DMS153 treated with DMSO at 0.1 percent for 48 hours (cell line): ENCODE measurements at regions not wholly inside any gene's neighbourhood (a gene's known extent, or its start where the extent isn't known, plus 50 kb on each side); places are given as distances from the start of the nearest gene placed in this dataset.

ENCODE experiments used
- DNase-seq: peaks from one replicate; lab custom pipeline; 2025; ENCODE audit not compliant: unreplicated experiment; lab: John Stamatoyannopoulos, UW

DNA sequence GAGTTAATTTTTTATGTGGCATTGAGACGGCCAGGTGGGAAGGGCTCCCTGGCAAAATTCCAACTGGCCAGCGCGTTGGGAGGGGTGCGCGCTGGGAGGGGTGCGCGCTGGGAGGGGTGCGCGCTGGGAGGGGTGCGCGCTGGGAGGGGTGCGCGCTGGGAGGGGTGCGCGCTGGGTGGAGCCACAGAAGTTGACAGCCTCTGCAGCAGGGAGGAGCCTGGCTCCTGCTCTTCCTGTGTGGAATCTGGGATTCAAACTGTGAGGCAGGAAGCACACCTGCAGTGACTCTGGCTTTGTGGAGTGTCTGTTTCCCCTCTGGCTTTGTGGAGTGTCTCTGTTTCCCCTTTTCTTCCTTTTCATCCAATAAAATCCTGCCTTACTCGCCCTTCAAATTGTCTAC, 147.9 kb upstream of the CBLN2 start:
- peak; percentile 41 for DNase-seq

DNA sequence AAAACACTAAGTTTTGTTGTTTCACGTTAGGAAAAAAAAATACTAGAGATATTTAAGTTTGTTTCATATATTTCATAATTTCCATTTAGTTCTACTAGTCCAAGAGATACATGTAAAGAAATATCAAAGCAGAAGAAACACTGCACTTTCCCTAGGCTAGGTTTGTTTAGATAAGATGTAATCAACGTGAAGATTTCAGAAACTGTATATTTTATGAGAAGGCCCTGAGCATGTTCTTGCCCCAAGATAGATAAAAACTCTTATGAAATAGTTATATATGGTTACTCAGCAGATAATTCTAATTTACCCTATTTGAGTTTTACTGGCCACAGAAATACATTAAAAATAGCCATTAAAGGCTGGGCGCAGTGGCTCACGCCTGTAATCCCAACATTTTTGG, 143.6 kb upstream of the CBLN2 start:
- DNase-seq, result no peak

DNA sequence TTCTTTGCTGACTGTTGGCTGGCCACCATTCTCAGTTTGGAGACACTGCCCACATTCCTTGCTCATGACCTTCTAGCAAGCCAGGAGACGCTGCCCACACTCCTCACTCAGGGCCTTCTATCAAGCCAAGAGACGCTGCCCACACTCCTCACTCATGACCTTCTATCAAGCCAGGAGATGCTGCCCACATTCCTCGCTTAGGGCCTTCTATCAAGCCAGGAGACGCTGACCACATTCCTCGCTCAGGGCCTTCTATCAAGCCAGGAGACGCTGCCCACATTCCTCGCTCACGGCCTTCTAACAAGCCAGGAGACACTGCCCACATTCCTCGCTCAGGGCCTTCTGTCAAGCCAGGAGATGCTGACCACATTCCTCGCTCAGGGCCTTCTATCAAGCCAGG, 131.3 kb upstream of the CBLN2 start:
- no peak for DNase-seq

DNA sequence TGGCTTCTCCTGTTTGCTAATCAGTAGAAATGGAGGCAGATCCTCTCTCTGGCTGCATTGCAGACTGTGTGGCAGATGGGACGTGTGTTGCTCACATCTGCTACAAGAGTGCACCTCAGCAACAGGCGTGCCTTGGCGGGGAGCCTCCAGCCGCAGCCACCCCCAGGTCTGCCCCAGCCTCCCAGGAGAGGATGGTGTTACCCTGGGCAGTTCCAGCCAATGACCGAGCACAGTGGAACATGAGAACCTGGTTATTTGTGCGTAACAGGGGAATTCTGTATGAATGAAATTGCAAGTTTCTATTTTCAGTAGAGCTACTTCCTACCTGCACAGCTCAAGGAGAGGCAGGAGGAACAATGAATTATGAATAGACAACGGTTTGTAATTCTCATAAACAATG, 130.6 kb upstream of the CBLN2 start:
- DNase-seq, result no peak

DNA sequence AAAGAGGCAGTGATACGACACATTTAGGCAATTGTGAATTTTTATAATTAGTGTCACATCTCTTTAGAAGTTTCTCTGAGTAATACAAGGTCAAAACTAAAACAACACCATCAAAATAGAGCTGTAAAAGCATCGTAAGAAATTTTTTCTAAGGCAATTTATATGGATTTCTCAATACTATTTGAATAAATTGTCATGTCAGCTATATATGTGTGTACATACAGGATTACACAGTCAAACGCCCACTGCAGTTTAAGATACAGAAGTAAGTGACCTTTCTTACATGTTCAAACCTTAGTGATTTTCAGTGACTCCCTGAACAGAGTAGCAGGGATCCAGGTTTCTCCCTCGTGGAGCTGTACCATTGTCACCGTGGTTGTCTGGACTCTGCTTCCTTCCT, 129.1 kb upstream of the CBLN2 start:
- no peak for DNase-seq

DNA sequence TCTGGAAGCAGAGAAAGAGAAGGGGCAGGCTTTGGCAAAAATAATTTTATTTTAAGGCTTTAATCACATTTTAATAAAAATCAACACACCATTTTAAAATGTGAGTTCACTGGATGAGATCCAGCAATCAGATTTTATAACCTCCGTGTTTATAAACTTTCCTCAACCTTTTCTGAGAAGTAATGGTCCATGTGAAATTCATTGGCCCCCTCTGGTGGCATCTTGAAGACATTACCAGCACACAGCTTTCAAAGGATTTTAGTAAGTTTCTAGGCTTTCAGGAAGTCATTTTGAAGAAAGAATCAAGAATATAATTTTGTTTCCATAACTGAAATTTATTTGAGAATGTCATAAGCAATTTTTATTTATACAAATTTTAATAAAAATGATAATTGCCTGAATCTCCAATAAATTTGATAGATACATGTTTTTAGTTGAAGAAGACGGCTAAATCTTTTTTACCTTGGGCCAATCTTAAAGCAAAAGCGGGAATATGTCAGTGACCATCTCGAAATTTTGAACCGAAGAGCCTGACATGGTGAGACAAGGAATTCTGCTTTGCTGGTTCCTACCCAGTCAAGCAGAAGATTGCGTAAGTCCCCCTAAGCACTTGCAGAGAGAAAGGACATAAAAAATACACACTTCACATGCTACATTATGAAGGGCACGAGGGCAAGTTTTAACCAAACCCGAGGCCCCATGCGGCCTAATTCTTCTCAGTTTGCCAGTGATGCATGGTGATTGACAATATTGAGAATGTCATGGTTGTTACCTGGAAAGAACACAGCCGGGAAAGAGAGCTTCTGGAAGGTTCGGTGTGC, 128.4 kb upstream of the CBLN2 start:
- DNase-seq, result peak; percentile 47

DNA sequence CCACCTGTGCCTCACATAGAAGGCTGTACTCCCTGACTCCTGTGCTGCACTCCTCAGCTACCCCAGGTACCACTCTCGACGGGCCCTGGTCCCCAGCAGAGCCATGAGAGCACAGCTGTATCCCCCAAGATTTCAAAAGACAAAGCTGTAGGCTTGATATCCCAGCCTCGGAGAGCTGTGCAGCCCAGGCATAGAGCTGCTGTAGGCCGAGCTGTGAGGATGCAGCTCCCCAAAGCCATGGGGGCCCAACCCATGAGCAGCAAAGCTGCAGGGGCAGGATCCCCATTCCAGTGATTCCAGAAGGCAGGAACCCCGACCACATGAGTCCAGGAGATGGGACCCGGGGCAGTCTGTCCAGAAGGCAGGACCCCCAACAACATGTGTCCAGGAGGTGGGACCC, 123.8 kb upstream of the CBLN2 start:
- DNase-seq, result no peak

DNA sequence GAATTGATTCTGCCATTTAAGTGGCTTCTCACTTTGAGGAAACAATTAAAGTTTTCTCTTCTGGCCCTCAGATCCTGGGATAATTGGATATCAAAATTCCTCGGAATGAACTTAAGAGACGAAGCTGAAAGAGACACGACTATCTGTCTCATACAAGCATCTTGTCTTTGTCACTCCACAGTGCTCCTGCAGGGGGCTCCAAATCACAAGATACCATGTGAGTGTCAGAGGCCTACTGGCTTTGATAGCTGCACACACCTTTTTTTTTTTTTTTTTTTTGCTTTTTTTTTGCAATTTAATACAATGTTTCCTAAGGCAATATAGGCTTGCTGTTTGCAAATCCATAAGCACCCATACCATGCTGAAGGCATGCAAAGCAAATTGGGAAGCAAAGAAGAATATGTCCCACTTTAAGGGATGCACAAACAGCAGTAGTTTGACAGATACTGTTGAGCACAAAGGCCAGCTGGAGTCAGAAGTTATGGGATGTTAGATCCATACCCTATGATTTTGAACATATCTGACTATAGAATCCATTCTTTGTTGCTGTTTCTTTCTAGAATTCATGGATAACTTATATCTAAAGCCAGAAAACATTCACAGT, 109.0 kb upstream of the CBLN2 start:
- no peak for DNase-seq

DNA sequence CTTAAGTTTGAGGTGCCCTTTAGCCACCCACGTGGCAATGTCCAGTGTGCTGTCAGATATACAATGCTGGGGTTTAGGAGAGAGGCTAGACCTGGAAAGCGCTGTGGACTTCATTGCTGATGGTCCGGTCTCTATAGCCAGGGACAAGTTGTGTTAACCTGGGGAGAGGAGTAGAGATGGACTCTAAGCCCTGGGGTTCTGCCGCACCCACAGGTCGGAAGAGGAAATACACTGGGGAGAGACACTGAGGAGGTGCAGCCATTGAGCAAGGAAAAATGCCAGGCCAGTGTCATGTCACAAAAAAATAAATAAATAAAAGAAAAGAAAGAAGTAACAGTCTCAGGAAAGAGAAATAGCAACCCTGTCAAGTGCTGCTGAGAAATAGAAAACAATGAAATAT, 106.9 kb upstream of the CBLN2 start:
- DNase-seq, result no peak

DNA sequence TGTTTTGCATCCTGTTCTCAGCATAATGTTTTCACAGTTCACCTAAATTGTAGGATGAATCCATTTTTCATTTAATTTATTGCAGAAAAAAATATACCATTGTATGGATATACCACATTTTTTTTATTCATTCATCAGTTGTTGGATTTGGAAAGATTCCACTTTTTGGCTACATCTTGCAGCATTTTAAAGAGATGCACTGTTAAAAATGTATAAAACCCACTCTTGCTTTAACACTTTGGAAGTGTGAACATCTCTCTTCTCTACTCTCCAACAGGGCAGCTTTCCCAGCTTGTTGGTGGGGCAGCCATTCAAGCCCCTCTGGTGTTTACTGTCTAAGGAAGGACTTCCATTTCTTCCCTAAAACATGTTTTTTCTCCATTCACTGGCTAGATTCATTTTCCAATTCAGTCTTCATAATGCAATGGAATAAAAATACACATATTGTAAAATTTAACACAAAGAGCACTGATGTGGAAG, 104.4 kb upstream of the CBLN2 start:
- no peak for DNase-seq

DNA sequence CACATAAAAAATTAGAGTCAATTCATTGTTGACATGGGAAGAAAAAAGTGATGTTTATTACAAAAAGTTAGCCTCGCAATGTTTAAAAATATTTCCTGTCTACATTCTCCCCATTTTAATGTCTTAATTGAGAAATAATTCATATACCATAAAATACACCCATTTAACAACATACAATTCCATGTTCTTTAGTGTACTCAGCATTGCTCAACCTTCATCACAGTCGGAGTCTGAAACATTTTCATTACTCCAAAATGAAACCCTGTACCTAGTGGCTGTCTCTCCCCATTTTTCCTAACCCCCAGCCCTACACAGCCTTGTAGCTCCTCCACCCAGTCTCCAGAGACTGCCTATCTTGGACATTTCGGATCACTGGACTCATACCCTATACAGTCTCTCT, 103.9 kb upstream of the CBLN2 start:
- DNase-seq, result no peak

DNA sequence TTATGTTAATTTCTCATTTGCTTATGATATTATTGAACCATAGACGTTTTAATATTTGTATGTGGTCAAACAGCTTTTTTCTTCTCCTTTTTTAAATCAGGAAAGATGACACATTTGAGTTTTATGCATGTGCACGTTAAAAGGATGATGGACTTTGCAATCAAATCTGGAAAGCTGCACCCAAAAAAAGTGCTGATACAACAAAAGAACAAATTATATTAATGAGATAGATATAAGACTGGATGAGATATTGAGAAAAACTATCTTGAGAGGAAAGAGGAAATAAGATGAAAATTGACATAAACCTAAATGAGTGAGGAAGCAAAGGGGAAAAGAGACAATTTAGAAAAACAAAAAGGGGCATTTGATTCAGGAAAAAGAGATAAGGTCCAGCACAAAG, 96.4 kb upstream of the CBLN2 start:
- no peak for DNase-seq

DNA sequence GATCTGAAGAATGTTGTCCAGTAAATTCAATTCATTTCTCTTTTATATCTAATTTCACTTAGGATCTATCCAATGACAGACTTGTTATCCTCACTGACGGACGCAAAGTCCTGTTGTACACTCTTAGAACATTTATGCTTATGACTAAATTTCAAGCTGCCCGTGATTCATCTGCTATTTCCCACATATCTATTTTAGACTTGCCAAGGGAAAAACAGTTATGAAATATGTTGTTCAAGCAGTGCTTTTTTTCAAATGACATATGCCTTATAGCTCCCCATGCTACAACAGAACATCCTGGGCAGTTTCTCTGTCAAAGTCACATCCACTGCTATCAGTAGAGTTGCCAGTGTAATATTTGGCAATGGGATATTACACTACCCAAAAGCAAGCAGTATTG, 94.2 kb upstream of the CBLN2 start:
- DNase-seq, result no peak

DNA sequence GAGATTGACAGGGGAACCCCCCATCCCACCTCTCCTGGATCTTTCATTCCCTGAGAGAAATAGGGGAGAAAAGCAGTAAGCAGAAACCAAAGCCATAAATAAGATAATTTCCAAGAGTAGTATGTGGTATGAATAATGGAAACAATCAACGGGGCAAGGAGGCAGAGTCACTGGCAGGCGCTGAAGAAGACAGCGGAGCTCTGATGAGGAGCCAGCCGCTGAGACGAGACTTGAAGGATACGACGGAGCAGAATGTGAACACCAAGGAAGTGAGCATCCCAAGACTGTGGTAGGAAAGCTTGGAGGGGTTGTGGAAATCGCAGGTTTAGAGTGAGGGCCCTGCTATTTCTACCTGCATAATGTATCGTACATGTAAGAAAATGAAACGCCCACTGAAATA, 93.6 kb upstream of the CBLN2 start:
- no peak for DNase-seq

DNA sequence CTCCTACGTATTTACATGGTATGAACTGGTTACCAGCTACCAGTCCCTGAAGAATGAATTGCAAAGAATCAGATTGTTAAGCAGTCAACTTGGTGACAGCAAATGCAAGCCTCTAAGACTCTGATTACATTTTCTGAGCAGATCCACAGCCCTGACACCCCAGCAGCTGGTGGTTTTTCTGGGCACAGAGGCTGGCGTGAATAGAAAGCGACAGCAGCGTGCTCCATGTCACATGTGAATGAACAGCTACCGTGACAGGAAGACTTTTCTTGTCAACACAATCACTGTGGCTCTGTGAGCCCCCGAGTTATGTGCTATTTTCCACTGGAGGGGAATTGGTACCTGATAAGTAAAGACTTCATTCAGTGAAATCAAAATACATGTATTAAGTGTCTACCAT, 93.2 kb upstream of the CBLN2 start:
- no peak for DNase-seq

DNA sequence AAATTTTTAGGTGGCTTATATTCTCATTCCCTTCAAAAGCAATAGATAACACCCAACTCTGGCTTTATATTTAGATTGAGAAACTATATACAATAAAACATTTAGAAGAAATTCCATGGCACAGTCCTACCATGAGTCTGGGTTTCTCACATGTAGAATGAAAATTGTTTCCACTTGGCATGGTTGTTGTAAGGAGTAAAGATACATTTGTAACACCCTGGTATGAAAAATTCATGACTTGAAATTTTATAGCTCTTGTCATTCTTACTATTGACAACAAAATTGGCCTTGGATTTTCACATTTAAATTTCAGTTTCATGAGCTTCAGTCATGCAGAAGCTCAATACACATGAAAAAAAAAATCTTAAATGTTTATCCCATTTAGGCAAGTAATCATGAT, 92.5 kb upstream of the CBLN2 start:
- no peak for DNase-seq

DNA sequence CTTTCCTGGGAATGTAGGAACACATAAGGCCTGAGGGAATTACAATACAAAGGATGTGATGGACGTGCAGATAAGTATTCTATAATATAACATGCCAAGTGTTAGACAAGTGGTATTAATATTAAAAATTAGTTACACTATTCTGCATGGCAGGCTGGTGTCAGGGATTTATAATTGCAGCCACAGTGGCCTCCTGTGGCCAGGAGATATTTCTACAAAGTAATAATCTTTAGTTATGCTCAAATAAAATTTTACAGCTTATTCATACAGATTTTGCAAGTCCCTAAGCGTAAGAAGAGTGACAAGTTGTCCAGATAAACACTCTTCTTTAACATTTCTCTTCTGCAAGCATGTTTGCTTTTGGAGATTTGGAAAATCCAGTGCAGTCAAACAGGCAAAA, 90.4 kb upstream of the CBLN2 start:
- no peak for DNase-seq

DNA sequence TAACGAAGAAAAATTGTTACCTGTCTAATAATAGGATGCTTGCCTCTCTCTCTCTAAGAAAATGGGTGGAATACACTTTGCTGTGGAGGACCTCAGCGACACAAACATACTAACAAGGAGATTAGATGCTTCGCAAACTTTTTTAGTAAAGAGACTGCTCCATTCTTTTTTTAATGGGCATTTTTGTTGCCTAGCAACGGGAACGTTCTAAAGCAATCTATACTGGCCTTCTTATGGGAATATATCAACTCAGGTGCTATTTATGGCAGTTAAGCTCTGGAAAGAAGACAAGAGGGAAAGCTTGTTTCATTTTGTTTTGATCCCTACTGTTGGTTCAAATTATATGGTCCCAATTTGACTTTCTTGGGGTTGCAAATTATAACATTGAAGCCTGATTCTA, 86.8 kb upstream of the CBLN2 start:
- DNase-seq, result no peak

DNA sequence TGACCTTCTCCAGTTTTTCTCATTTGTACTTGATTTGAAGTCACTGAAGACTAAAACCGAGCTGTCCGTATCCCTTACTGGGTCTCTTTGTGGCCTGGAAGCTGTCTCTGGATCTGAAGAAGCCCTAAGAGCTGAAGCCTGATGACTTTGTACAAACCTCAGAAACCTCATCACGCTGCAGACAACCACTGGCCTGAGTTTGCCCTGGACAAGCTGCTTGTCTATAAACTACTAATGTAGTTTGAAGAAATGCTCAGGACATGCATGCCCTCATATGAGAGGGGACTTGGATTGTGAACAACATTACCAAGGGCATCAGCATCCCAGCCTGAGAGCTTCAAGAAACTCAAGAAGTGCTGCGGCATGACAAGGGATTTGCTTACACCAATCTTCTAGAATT, 79.3 kb upstream of the CBLN2 start:
- DNase-seq, result no peak

DNA sequence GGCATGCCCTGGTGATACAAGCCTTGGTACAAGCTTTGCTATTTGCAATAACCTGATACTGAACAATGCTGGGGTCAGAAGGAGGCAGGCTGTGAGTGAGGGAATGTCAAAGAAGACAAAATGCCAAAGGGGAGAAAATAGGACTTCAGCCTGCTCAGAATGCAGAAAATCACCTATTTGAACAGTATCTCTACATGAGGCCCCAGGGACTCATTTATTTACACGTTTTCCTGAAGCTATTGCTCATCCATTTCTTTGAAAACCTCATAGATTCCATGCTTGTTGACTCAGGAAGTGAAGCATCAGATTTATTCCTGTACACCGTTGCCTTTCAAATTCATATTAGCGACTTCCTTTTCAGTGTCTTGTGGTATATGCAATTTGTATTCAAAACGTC, 69.4 kb upstream of the CBLN2 start:
- DNase-seq, result no peak

DNA sequence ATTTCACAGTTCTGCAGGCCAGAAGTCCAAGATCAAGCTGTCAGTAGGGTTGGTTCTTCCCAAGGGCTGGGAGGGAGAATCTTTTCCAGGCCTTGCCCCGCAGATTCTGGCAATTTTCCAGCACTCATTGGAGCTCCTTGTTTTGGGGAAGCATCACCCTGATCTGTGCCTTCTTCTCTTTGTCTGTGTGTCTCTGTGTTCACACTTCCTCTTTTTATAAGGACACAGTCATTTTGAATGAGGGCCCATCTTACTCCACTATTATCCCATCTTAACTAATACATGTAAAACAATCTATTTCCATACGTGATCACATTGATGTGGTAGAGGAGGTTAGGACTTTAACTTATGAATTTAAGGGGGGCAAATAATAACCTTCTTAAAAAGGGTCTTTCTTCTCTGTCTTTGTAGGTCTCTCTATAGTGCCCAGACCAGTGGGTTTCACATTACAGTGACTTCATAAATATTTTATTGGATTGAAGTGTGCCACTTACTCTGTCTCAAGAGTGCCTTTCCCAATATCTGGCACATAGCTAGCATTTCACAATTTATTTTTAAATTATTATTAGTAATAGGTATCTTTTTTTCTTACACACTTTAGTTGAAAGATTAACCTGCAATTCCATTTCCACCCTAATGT, 68.9 kb upstream of the CBLN2 start:
- DNase-seq, result no peak

DNA sequence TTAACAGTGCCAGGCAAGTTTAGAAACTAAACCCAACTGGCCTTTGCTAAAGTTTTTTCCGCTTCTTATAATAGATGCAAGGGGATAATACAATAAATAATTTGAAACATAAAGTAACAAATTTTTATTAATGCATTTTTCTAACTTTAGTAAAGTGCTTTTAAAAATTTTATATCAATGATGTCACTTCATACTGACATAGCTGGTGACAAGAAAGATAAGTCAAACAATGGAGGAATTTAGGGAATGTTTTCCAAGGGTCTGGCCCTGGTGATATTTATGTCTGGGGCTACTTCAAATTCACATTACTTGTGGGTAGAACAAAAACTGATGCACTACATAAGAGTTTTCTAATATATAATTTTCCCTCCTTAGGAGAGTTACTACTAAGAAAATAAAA, 61.2 kb upstream of the CBLN2 start:
- no peak for DNase-seq
